BE2C (cell line): ENCODE measurements at regions not wholly inside any gene's neighbourhood (a gene's known extent, or its start where the extent isn't known, plus 50 kb on each side); places are given as distances from the start of the nearest gene placed in this dataset.

Source experiments
- DNase-seq: peaks from one replicate; pipeline ENCODE4 v3.0.0-alpha.2; 2020
- H3K27me3 ChIP-seq: fragments of 250-450 bp; sonication (Bioruptor Pico); 2 replicates; pipeline ENCODE4 v1.5.1; 2020; ENCODE audit warnings: mild to moderate bottlenecking
- H3K36me3 ChIP-seq: fragments of 250-450 bp; sonication (Bioruptor Pico); 2 replicates; pipeline ENCODE4 v1.5.1; 2020; ENCODE audit warnings: mild to moderate bottlenecking
- H3K4me1 ChIP-seq: fragments of 250-450 bp; sonication (Bioruptor Pico); 2 replicates; pipeline ENCODE4 v1.5.1; 2020
- H3K4me3 ChIP-seq: 2 replicates; pipeline ENCODE4 v1.5.1; 2011; ENCODE audit warnings: low read depth, low read length
- H3K9me3 ChIP-seq: fragments of 250-450 bp; sonication (Bioruptor Pico); 2 replicates; pipeline ENCODE4 v1.5.1; 2020
- CTCF ChIP-seq: IDR thresholded peaks from 2 replicates; pipeline ENCODE4 v1.5.1; 2012; ENCODE audit warnings: mild to moderate bottlenecking, low read depth, low read length

- DNase-seq: no peak
- no peak for TF ChIP-seq CTCF
- no peaks in the 10 kb centered on the region for H3K9me3 ChIP-seq
- no peak overlapping the region for H3K4me3 ChIP-seq
- no peaks in the 10 kb centered on the region for H3K36me3 ChIP-seq
- no peaks in the 10 kb centered on the region; the same call in none of the 2 replicates for H3K4me1 ChIP-seq
- H3K27me3 ChIP-seq: no peaks in the 10 kb centered on the region
Observed at GRCh38 chr11:95686265-95686664, 103.3 kb downstream of the FAM76B start.

GRCh38 chr11:95684701-95685100 is 104.9 kb downstream of the FAM76B start:
- DNase-seq: no peak
- Histone ChIP-seq H3K36me3 (no peaks in the 10 kb centered on the region), H3K4me1 (no peaks in the 10 kb centered on the region; the same call in 1 of the 2 replicates), H3K27me3 (no peaks in the 10 kb centered on the region), H3K4me3 (no peak overlapping the region), H3K9me3 (no peaks in the 10 kb centered on the region)
- no peak for TF ChIP-seq CTCF

- no peaks in the 10 kb centered on the region for H3K27me3 ChIP-seq
- H3K36me3 ChIP-seq: no peaks in the 10 kb centered on the region
- no peak for TF ChIP-seq CTCF
- no peaks in the 10 kb centered on the region for H3K9me3 ChIP-seq
- no peak for DNase-seq
- H3K4me1 ChIP-seq: no peaks in the 10 kb centered on the region; the same call in 1 of the 2 replicates
- H3K4me3 ChIP-seq: no peak overlapping the region
Observed at GRCh38 chr11:95684170-95684569, 105.4 kb downstream of the FAM76B start.

GRCh38 chr11:95682552-95682951 is 107.0 kb downstream of the FAM76B start:
- H3K36me3 ChIP-seq: no peaks in the 10 kb centered on the region
- no peaks in the 10 kb centered on the region for H3K9me3 ChIP-seq
- H3K27me3 ChIP-seq: no peaks in the 10 kb centered on the region
- DNase-seq: no peak
- H3K4me3 ChIP-seq: no peak overlapping the region
- no peak for TF ChIP-seq CTCF
- H3K4me1 ChIP-seq: no peaks in the 10 kb centered on the region; the same call in 1 of the 2 replicates

GRCh38 chr11:95680169-95680929 is 109.2 kb downstream of the FAM76B start:
- no peaks in the 10 kb centered on the region for H3K36me3 ChIP-seq
- H3K4me1 ChIP-seq: no peaks in the 10 kb centered on the region; the same call in 1 of the 2 replicates
- H3K9me3 ChIP-seq: no peaks in the 10 kb centered on the region
- H3K27me3 ChIP-seq: no peaks in the 10 kb centered on the region
- H3K4me3 ChIP-seq: no peak overlapping the region
- DNase-seq: no peak
- TF ChIP-seq CTCF: no peak

- DNase-seq: no peak
- H3K36me3 ChIP-seq: no peaks in the 10 kb centered on the region
- no peak overlapping the region for H3K4me3 ChIP-seq
- no peaks in the 10 kb centered on the region for H3K9me3 ChIP-seq
- no peaks in the 10 kb centered on the region for H3K27me3 ChIP-seq
- H3K4me1 ChIP-seq: no peaks in the 10 kb centered on the region
- TF ChIP-seq CTCF: no peak
Observed at GRCh38 chr11:95678988-95679387, 110.6 kb downstream of the FAM76B start.
